DMS53 treated with DMSO at 0.1 percent for 48 hours (cell line): ENCODE measurements at regions not wholly inside any gene's neighbourhood (a gene's known extent, or its start where the extent isn't known, plus 50 kb on each side); places are given as distances from the start of the nearest gene placed in this dataset.
A peak's percentile ranks its signal among the peaks of the same experiment; 100 is the strongest.

Source experiments
- DNase-seq: peaks from one replicate; lab custom pipeline; 2025; ENCODE audit not compliant: unreplicated experiment; lab: John Stamatoyannopoulos, UW

DNA sequence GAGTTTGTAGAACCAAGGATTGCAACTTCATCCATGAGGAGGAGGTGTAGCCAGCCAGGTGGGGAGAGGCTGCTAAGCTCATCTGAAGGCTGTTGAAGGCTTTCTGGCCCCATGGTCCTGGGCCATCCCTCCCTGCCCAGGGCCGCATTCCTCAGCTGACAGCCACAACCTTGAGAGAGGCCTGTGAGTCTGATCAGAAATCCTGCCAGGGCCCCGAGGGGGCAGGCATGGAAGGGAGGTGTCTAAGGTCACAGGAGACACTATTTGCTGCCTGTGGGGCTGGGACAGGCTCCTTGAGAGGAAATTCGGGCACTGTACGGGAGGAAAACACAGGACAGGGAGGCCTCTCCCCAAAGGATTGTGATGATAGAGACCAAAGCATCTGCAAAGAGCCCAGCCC is 88.1 kb upstream of the IGLL5 start:
- DNase-seq, result no peak

DNA sequence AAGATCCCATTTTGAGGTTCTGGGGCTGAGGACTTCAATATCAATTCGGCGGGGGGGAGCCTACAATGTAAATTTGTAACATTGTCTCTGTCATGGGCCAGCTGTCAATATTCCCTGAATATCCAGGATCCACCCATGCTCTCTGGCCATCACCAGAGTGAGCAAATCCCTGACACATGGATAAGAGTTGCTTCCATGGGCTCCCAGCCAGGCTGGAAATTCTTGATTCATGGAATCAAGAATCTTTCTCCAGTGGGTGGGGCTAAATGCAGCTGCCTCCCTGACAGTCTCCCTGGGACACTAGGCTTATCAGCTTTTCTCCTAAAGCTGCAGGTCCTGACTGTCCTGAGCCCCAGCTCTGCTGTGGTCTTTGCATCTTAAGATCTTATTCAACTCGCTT is 86.9 kb upstream of the IGLL5 start:
- no peak for DNase-seq

DNA sequence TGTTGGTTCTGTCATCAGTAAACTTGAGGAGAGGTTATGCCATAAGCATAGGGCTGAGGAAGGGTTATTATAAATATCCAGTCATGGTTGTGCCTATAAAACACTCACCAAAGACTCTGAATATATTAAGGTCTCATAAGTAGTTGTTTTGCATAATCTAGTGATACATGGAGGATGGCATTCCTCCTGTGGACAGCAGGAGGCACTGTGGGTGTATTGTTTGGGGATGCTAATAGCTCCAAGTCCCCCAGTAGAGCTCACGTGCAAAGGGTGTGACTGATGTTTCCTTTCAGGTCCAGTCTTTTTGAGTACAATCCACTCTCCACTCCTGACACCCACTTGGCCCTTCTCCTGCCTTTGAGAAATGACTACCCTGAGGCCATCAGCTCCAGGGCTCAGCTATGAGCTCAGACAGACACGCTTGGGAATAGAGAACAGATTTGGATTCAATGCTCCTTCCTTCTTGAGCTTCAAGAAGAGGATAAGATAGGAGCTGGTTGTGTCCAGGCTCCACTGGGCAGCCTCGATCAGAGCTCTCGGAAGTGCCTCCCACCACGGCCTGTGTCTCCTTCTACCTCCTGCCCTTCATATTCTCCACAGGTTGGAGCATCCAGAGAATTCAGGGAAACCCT is 85.2 kb upstream of the IGLL5 start:
- DNase-seq, result no peak

DNA sequence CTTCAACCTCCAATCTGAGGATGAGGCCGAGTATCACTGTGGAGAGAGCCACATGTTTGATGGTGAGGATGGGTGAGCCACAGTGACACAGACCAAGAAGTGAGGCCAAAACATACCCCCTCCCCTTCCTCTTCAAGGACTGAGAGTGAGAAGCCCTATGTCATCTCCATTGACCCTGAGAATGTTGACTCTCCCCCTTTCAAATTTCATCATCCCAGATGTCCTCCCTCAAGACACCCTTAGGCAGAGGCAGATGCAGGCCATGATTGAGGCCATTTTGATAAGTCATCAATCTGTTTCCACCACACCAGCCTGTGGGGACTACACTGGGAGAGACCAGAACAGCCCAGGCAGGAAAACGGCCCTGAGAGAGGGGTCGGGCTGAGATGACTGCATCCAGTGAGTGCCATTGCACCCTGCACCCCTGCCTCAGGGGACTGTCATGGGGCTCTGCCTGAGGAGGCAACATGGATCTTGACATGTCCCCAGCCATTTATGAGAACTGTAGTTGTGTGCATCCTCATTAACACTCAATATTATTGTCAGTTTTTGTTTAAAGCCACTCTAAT is 84.2 kb upstream of the IGLL5 start:
- DNase-seq, result no peak

DNA sequence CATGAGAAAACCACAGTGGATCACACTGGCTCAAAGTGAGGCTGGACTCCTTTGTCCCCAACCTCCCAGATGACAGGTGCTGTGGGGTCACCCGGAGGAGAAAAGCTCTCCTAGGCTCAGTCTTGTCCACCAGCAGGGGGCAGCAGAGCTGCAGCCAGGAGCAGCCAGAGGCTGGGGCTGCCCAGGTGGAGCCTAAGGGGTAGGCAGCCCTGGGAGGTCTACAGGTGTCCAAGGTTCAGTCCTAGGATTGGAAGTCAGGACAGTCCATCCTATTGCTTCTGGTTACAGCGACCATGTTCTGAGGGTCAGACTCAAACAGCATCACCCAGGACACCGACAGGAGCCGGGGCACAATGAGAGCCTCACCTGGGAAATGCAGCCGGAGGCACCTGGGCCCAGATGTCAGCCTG is 77.6 kb upstream of the IGLL5 start:
- DNase-seq, result no peak

DNA sequence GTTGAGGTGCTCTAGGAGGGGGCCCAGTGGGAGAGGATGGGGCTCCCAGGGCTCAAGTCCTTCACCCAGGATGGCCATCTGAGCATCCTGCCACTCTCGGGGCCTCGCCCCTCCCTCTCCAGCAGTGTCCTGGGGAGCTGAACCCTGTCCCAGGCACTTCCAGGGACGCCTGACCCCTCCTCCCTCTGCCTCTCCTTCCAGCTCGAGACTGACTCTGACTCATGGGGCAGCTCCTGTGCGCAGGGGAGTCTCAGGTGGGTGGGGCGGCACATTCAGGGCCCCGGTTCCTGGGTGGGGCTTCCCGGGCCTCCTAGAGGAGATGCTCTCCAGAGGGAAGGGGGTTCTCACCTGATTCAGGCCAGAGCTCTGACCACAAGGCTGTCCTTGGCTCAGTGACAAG is 77.1 kb upstream of the IGLL5 start:
- DNase-seq, result no peak

DNA sequence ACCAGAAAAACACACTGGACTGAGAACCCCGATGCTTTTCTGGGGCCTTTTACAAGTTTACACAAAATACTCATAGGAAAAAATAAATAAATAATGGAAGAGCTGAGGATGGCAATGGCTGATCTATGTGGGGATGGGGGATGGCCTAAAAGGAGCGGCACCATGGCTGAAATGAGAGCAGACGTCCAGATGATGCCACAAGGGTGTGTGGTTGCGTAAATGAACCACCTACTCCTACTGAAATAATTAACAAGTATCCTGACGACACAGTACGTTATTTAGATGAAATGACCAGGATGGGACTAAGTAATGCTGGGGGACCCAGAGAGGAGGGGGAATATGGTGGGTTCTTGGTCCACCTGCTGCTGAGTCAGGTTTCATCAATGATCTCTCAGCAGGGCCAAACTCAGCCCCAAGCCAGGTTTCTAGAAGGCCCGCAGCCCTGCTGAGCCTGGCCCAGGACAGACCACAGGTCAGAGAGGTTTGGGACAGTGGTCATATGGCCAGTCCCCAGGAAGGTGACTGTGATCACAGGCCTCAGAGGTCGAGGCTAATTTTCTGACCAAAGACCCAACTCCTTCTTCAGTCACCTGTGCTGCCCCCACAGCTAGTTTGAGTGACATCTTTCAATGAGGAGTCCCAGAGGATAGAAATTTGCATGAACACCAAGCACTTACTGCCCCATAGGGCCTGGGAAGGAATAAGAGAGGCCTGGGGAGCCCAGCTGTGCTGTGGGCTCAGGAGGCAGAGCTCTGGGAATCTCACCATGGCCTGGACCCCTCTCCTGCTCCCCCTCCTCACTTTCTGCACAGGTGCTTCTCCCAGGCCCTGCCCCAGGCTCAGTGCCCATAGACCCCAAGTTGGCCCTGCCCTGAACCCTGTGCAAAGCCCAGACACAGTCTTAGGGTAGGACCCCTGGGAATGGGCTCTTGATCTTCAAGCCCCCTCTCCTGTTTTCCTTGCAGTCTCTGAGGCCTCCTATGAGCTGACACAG is 76.3 kb upstream of the IGLL5 start:
- no peak for DNase-seq

DNA sequence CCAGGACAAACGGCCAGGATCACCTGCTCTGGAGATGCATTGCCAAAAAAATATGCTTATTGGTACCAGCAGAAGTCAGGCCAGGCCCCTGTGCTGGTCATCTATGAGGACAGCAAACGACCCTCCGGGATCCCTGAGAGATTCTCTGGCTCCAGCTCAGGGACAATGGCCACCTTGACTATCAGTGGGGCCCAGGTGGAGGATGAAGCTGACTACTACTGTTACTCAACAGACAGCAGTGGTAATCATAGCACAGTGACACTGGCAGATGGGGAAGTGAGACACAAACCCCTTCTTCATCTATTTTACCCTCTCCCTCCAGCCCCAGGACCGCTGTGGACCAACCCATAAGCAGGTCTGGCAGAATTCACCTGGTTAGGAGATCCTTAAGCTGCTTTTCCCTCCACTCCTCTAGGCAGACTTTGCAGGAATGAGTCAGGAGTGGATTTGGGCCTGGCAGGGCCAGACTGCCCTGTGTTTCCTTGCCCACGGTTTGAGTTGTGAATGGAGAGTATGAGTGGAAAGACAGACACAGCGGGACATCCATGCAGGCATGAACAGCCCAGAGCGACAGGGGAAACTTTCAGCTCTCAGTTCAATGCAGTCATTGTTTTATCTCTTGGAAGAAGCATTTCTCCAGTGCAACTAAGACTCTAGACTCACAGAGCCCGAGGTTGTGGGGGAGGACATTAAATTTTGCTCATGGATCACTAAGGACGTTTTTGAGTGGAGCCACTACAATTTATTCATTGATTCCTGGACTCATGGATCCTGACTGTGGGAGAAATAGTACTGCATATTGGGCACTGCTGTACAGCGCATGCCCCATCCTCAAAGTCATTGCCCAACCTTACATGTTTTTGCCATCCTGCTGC is 75.3 kb upstream of the IGLL5 start:
- DNase-seq, result no peak

DNA sequence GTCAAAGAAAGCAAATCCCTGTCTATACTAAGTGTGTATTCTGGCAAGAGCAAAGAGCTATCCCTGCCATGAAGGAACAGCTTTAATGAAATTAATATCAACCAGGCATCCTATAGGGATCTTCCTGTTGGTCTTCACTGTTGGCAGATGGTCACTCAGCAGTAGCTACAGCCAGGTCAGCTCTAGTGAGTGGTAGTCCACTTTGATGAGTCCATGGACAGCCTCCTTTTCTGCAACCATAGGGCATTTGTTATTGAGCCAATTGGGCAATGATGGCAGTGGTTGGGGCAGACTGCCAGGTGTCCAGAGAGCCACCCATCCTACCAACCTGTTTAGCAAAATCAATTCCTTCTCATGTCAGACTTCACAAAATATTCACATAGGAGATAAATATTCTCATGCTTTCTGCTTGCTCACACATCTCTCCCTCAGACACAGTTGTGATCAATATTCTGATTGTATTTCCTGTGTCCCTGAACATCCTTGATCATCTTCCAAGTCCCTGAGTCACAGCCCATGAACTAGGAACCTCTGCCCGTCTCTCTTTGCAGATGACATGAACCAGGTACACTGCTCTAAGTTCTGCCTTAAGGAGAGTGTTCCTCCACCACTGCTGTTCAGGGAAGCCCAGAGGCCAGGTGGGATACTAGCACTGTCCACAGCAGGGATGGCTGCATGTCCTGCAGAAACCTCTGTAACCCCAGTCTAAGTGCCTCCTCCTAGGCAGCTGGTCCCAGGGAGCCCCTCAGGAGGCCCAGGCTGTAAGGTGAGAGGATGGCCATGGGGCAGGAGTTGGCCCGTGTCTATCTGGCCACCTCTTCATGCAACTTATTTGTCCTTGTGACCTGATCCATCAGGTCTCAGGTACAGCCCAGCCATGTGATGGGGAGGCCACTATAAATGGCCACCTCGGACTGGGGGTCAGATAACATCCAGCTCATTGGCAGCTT is 74.2 kb upstream of the IGLL5 start:
- DNase-seq, result no peak

DNA sequence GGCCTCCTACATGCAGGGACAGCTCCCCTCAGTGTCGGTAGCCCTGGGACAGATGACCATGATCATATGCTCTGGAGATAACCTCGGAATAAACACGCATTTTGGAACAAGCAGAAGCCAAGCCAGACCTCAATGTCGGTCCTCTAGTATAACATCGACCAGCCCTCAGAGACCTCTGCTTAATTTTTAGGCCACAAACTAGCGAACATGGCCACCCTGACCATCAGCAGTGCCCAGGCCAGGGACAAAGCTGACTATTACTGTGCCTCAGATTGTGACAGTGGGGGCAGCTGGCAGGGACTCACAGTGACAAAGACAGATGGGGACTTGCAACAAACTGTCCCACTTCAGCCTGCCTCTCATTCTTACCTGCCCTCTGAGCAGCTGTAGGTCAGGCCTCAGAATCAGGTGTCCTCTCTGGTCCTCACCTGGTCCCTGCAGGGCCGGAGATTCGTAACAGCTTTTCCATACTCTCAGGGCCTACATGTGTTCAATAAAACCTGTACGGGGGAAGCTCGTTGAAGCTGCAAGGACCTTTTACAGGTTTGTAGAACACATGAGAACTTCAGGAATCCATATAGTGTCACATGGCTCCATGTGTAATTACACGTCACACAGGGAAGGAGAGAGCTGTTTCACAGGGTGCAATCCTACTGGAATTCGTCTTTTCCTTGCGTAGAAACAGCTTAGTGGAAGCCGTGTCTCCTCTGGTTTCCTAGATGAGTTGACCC is 72.8 kb upstream of the IGLL5 start:
- DNase-seq, result no peak

DNA sequence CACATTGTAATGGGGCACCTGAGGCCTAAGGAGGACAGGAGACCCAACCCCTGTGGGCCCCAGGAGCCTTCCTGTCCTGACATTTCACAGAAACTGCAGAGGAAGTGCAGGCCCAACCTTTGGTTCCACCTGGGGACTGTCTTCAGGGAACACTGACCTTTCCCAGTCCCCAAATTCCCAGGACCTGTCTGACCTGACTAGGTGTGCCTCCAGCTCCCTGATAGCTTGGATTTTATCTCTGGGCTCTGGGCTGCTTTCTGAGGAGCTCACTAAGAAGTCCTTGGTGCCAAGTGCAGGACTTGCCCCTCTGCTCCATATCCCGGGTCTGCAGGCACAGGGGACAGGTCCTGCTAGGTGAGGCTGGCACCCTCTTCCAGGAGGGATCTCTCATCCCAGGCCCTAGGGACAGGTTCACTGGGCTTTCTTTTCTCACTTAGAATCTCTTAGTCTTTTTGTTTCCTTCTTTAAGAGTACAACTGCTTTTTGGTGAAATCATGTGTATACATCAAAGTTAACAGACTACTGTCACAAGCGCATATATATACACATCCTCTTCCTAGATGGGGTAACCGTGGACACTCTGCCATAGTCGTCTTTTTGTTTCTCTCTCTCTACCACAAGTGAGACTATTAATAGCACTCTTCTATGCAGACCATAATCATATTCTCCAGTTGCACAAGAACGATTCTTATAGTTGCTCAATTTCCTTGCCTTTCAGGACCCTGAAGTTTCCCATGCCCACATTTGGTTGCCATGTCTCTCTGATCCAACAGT is 72.0 kb upstream of the IGLL5 start:
- no peak for DNase-seq

DNA sequence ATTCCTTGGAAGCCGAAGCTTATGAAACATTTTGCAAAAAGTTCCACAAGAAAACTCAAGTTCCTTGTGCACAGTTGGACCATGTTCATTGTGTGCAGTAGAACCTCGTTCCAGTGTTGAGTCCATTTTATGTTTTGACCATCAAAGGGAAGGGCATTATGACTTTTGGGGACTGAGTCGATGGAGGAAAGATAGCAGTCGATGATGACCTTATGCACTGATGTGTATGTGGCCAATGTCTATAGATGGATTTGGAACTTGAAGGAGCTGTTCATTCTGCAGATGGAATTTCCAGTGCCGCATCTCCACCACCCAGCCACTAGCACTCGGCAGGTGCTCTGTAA is 71.5 kb upstream of the IGLL5 start:
- no peak for DNase-seq

DNA sequence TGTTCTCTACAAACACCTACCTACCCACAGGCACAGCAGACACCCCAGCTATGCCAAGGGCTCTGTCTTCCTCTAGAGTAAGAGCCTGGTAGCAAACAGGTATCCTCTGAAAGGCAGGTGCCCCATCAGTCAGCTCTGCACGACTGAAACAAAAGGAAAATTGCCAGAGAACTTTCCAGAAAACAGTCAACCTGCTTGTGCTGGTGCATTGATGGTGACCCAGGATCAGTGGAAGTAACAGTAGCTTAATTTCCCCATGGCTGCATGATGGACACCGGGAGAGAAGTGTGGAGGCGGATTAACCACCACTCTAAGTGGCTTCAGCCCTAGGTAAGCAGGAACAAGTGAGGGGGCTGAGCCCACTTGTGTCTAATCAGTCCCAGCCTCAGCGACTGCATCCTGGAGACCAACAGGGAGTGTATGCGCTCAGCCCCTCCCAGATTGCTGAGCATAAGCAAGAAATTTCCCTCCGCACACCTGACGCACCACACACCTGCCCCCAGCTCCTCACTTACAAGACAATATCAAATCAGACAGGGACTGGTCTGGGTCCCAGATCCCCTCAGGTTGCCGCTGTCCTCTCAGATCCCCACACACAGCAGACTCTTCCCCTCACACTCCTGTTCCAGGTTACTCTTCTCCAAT is 70.7 kb upstream of the IGLL5 start:
- DNase-seq, result no peak

DNA sequence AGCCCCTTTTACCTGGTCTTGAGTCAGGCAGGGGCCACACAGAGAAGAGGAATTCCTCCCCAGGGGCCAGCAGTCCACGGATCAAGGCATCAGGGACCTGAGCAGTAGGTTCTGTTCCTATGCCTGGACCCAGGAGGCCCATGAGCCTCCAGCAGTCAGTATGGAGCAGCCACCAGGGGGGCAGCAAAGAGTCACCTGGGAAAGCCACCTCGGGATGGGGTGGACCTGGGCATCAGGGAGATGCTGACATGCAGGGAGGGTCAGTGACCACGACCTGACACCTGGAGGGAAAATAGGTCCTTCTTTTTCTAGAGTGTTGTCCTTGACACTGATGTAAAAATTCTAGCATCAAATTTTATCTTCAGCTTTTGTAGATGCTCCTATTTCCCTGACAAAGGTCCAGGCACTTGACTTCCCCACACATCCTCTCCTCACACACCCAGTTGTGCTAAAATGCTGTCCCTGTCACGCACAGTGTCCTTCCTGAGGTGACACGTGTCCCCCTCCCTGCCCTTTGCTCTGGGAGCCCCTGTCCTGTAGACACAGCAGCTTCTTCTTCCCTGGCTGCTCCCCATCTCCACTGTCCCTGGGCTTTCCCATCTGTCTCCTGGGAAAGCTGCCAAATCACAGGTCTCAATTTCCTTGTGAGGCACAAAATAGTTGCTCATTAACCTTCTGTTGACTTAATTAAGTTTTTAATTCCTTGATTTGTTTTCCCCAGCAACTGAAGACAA is 70.0 kb upstream of the IGLL5 start:
- peak; percentile 4 for DNase-seq

DNA sequence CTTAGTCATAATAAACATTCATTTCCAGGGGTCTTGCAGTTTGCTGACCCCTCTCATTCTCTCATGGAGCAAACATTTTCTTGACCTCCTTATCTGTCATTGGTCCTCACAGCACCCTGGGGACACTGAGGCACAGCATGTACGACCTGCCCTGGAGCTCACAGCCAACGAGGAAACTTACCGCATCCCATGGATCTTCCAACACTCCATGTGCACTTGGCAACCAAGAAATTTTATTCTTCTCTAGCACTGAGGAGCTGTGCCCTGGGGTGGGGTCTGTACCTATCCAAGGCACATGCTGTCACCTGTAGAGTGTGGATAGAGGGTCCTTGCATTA is 69.4 kb upstream of the IGLL5 start:
- DNase-seq, result no peak

DNA sequence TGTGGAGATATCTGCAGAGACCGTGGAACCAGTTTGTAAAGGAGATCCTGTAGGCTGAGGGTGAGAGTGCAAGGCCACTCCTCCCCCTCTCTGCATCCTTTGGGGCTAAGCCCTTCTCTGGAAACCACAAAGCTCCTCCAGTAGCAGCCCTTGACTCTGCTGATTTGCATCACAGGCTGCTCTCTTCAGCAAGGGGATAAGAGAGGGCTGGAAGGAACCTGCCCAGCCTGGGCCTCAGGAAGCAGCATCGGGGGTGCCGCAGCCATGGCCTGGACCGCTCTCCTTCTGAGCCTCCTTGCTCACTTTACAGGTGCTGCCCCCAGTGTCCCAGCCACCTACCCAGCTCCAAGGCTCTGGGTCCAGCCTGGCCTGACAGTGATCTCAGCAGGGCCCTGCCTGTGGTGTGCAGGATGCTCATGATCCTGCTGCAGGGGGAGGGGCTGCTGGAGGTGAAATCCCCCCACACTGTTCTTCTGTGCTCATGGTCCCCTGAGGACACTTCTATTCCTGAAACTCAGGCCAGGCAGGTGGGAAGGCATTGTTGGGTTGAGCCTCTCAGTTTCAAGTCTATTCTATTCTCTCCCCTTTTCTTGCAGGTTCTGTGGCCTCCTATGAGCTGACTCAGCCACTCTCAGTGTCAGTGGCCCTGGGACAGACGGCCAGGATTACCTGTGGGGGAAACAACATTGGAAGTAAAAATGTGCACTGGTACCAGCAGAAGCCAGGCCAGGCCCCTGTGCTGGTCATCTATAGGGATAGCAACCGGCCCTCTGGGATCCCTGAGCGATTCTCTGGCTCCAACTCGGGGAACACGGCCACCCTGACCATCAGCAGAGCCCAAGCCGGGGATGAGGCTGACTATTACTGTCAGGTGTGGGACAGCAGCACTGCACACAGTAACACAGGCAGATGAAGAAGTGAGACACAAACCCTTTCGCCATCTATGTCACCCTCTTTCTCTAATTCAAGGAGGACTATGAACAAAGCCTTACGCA is 68.5 kb upstream of the IGLL5 start:
- DNase-seq, result peak; percentile 11
